ENCODE measurements at regions not wholly inside any gene's neighbourhood (a gene's known extent, or its start where the extent isn't known, plus 50 kb on each side); places are given as distances from the start of the nearest gene placed in this dataset.
"Not testable (repeated sequence)": the region's sequence is repeated elsewhere in the genome, so short reads cannot be mapped to it uniquely, and the experiment has no call there.

DNA sequence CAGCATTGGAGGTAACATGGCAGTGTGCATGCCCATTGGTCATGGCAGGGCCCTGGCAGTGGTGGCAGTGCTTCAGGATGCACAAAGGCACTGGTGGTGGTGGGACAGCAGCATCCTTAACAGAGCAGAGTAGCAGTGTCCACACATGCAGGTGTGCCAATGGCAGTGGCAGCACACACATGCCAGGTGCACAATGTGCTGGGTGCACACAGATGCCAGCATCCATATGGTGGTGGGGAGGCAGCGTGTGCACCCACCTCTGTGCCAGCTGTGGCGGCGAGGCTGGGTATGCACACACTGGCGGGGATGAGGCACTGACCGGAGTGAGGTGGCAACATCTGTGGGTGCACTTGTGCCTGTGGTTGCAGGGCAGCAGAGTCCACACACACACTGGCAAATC, 150.6 kb downstream of the SI start:
- no peak for DNase-seq

DNA sequence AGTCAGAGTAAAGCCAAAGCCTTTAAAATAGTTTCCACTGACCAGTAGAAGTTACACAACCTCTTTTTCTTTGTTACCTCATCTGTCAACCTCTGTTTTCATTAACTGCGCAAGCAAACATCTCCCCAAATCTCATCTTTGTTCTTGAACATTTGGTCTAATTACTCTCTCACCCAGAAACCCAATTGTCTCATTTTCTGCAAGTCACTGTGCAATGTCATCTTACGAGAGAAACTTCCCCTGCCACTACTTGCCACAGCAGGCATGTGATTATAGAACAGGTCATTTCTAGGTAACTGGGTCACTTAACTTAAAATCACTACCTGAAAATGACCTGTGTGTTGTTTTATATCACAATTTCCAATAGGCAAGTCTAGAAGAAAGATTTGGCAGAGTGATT, 159.4 kb downstream of the SI start:
- no peak for DNase-seq

DNA sequence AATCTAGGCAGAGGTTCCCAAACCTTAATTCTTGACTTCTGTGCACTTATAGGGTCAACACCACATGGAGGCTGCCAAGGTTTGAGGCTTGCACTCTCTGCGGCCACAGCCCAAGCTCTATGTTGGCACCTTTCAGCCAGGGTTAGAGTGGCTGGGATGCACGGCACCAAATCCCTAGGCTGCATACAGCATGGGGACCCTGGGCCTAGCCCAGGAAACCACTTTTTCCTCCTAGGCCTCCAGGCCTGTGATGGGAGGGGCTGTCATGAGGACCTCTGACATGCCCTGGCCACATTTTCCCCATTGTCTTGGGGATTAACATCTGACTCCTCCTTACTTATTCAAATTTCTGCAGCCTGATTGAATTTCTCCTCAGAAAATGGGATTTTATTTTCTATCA, 165.4 kb downstream of the SI start:
- no peak for DNase-seq

DNA sequence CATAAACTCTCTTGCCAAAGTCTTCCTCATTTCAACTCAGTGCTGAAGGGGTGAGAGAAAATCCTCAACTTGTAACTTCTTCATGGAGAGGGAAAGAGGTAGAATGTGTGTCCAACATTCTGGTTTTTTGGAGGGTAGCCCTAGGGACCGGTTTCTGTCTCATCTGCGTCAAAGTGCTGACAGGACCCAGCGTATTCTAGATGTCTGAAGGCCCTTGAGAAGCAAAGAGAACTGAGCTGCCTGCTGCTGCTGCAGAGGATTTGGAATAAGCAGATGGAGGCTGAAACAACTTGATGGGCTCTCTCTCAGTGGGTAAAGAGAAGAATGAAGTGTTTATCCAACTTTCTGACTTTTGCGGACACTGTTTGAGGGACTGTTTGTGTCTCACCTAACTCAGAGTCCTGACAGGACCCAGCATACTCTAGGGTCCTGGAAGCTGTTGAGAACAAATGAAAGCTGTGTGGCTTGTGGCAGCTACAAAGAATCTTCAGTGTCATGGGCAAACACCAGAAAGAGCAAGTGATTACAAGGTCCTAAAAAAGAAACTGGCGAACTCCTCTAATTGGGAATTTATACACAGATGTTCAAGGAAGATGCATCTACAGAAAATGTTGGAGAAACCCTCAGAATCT, 174.4 kb downstream of the SI start:
- peak; percentile 53 for DNase-seq

DNA sequence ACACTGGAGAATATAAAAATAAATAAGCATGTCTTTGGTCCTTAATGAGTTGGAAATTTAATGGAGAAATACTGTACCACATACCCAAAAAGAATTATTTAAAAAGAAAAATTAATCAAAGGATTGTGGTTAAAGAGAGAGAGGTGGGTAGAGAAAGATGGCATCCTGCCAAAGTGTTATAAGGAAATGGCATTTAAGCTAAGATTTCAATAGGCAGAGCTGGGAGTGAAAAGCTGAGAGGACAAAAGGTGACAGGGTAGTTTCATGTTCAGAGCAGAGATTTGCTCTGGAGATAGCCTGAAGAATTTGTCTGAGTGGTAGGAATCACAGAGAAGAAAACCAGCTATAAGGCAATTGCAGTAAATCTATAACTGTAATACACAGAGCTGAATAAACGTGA, 181.0 kb downstream of the SI start:
- peak; percentile 69 for DNase-seq

DNA sequence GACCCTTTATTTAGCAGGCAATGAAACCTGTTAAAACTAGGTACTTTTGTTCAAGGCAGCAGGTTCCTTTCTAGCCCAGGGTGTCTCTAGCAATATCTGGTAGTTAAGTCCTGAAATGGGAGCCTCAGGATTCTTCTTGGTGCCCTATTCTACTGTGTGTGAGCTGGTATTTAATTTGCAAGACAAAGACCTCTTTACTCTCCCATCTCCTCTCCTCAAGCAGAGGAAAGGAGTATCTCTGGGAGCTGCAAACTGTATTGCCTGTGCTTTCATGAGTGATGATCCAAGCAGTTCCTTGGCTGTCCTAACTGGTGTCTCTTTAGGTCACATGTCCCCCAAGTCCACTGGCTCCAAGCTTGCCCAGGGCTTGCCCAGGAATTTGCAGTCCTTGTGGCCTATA, 188.2 kb downstream of the SI start:
- DNase-seq, result no peak

DNA sequence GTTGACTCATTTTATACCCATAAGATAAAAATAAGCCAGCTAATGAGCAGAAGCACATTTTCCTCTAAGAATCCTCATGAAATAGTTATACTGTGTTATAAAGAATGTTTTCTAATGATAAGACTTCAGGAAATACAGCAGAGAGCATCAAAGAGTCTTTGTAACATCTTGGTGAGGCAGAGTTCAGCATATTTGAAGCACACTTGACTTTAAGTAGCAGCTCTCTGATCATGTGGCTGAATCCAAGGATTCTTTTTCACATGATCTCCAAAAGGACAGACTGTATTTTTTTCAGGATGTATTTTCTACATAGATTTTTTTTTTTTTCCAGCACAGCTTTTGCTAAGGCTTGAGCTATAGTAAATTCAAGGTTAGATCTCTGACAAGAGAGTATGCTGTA, 195.1 kb downstream of the SI start:
- no peak for DNase-seq

DNA sequence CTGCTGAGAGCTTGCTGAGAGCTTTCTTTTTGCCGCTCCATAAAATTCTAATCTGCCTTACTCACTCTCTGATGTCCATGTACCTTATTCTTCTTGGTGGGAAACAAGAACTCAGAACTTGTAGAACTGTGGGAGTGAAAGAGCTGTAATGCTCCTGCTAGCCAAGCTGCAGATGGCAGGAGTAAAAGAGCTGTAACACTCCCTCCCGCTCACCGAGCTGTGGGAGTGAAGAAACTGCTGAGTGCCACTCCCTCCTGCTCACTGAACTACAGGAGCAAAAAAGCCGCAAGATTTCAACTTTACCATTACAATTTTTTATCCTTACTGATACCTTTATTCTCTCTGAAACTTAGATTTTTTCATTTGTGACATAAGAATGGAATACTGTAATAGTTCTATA, 199.1 kb downstream of the SI start:
- no peak for DNase-seq

DNA sequence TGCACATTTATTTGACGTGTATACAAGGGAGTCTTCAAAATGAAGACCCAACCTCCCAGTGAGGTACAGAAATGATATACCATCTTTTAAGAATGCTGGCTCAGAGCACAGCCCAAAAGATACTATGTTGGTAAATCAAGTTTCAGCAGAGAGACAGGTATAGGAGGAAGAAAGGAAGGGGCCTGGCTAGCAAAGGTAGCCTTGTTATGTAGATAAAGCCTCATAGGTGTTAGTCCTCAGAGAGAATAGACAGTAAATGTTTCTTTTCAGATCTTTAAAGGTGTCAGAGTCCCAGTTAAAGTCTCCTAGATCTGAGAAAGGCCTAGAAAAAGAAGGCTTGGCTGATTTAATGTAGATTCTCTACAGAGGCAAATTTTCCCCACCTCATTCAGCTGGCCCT, 213.8 kb downstream of the SI start:
- no peak for DNase-seq

DNA sequence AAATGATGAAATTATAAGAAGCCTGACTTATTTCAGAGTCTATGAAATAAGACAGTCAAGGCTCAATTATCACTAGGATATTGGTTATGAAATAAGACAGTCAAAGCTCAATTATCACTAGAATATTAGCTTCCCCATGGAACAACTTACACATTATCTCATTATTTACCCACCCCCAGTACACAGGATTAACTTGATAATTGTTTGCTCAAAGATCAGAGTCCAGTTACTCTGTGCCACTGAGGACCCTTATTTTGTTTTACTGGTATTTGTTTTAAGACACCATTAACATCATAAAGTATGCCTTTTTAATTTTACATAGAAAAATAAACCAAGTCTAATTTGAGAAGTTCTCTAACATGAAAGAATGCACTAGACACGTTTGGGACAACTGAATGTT, 225.4 kb downstream of the SI start:
- no peak for DNase-seq

DNA sequence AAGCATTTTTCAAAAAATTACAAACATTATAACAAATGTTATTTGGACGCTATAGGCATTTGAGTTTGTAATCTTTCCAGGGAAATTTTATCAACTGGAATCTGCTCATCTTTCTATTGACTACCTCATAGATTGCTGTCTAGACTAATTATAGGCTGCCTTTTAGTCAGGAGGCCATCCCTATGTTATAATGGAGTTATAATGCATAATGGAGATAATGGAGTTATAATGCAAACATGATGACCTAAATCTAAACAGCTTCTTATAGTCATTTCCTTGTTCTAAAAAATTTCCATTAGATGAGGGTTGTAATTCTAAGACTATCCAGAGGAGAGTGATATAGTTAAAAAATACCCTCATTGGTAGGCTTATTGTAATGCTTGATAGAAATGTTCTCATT, 226.4 kb downstream of the SI start:
- DNase-seq, result no peak

DNA sequence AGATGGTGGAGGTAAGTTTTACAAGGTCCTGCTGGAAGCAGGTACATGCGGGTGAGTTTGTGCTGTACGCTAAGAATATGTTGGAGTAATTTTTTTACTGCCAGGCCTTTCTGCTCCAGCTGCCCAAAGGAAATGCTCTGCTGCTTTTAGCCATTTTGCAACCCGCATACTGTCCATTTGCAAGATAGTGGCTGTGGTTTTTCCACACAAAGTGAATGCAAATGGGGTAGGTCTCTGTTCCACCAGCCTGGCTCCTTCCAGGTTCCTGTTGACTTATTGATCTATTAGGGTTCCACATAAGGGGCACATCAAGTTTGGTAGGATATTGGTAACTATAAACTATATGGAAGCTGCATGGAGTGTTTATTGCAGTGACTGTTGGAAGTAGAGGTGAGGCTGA, 227.1 kb downstream of the SI start:
- no peak for DNase-seq

DNA sequence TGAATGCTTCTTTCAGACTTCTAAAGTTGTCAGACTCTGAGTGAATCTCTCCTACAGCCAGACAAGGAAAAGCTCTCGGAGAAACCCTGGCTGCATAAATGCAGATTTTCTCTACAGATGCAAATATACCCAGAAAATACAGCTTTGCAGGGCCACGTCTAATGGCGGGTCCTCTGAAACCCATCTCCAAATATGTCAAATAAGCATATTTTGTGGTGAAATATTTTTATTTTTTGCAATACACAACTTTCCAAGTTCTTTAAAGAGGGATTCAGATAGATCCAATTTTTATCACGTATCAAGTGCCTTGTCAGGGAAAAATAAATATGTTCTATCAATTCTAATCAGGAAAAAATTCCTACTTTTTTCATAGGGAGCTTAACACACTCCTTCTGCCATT, 229.4 kb downstream of the SI start:
- DNase-seq, result no peak

DNA sequence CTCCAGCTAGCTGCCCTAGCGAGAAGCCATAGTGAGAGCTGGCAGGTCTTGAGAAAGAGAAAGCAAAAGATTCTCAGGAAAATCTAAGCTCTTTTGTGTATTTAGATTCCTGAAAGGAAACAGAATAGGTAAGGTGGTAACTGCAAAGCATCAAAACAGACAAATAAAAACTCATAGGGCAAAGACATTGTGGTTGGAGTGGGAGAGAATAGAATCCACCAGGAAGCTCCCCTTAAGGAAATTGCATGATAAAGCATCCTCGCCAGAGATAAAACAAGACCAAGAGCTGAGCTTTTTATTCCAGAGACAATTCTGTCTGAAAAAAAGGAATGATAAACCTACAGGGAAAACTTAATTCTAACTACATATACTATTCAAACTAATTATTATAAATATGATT, 232.6 kb downstream of the SI start:
- DNase-seq, result no peak

DNA sequence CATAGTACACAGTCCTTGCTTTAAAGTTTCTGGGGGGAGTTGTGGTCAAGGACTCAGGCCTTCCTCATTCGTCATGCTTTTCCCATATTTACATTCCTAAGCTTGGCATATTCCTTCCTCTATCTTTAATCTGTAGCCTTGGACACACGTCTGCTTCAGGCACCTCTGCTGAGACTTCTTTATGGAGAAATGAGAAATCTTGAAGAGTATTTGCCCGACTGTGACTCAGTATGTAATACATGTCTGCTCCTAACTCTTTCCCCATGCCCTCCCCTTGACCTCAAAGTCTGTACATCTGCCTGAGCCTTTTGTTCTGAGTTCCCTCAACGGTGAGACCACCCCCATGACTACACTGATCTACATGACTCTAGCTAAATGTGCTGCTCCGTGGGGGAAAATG, 246.1 kb downstream of the SI start:
- no peak for DNase-seq

DNA sequence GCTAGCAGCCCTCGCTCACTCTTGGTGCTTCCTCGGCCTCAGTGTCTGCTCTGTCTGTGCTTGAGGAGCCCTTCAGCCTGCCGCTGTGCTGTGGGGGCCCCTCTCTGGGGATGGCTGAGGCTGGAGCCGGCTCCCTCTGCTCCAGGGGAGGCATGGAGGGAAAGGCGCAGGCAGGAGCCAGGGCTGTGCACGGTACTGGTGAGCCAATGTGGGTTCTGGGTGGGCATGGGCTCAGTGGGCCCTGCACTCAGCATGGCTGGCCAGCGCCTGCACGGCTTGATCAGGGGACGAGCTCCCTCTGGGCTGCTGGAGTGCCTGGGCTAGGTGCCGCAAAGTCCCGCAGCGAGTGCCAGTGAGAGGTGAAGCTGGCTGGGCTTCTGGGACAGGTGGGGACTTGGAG, 260.0 kb downstream of the SI start:
- DNase-seq, result no peak

DNA sequence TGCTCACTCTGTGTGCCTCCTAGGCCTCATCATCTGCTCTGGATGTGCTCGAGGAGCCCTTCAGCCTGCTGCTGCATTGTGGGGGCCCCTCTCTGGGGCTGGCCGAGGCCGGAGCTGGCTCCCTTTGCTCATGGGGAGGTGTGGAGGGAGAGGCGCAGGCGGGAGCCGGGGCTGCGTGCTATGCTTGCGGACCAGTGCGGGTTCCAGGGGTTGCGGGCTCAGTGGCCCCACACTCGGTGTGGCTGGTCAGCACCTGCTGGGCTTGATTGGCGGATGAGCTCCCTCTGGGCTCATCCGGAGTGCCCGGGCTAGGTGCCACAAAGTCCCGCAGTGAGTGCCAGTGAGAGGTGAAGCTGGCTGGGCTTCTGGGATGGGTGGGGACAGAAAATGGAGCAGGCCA, 264.2 kb downstream of the SI start:
- DNase-seq, result no peak

DNA sequence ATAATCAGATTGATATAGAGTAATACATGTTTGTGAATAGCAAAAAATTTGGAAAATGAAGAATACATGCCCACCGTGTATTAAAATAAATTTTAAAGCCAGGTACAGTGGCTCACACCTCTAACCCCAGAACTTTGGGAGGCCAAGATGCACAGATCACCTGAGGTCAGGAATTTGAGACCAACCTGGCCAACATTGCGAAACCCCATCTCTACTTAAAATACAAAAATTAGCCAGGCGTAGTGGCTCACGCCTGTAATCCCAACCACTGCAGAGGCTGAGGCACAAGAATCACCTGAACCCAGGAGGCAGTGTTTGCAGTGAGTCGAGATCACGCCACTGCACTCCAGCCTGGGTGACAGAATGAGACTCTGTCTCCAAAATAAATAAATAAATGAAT, 266.3 kb downstream of the SI start:
- no peak for DNase-seq

DNA sequence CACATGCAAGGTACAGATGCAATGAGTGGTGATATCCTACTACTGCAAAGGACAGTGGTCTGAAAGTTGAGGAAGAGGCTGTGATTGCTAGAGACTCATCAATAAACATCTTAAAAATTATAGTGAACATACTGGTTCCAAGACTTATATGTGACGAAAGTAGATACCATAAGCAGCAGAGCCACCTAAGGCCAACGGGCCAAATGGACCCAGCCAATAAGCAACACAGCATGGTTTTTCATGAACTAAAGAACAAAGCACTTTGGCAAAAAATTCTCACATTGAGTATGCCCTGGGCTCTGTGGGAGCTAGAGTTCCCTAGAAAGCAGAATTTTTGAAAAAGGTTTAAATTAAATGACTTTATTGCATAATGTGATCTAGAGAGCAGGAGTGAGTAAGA, 272.1 kb downstream of the SI start:
- no peak for DNase-seq

DNA sequence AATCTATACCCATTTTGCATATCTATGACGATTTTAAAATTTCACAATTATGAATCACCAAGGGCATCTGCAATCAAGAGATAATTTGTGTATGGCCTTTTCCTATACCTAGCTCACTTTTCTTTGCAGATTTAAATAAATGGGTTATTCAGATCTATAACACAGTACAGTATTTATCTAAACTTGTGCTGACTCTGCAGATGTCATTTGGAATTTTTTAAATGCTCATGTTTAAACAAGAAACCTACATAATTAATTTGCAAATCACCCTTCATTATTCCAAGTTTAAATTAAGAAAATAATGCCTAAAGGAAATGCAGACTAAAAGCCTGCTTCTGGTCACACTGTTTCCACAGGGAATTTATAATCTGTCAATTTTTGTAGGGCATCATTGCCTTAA, 284.2 kb downstream of the SI start:
- DNase-seq, result no peak

DNA sequence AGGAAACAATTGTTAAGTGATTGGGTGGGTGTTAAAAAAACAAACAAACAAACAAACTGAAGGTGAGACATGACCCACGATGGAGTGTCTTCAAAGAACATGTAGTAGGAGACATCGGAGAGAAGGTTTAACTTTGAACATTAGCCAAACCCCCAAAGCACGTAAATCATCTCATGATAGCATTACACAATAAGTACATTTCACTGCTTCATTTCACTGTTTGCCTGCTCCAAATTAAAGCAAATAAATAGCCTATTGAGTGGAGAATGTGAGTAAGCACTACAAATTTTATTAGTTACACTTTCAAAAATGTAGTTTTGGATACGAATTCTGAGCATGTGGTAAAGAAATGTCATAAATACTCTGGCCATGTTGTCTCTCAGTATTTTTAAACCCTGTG, 287.0 kb downstream of the SI start:
- peak; percentile 49 for DNase-seq

DNA sequence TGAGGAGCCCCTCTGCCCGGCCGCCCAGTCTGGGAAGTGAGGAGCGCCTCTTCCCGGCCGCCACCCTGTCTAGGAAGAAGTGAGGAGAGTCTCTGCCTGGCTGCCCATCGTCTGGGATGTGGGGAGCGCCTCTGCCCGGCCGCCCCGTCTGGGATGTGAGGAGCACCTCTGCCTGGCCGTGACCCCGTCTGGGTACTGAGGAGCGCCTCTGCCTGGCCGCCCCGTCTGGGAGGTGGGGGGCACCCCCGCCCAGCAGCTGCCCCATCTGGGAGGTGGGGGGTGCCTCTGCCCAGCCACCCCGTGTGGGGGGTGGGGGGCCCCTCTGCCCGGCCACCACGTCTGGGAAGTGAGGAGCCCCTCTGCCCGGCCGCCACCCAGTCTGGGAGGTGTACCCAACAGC, 293.9 kb downstream of the SI start:
- not testable (repeated sequence) for DNase-seq

DNA sequence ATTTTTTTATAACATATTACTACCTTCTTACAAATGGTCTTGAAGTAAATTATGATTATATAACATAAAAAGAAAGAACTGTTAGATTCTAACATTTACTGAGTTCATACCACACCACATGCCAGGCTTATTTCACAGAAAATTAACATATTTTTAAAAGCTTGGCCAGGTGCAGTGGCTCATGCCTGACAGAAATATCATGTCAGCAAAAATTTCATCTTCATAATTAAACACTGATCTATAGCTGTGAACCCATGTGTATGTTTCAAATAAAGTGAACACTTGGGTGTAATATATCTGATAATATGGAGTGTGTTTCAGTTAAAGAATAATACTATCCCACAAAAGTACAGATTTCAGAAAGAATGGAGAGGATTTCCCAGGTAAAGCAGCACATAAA, 296.5 kb downstream of the SI start:
- DNase-seq, result no peak

DNA sequence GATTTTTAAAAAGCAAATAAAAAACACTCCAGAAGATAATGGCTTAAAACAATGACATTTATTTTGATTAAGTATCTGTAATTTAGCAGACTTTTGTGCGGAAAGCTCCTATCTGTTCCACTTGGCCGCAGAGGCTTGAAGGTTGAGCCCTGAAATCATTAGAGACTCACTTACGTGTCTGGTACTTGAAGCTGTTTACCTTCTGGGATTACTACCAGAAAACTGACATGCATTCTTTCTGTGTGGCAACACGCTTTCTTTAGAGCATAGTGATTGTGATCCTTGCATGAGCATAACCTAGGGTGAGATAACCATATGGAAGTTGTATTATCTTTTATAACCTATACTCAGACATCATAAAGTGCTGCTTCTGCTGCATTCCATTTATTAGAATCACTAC, 298.5 kb downstream of the SI start:
- peak; percentile 76 for DNase-seq

DNA sequence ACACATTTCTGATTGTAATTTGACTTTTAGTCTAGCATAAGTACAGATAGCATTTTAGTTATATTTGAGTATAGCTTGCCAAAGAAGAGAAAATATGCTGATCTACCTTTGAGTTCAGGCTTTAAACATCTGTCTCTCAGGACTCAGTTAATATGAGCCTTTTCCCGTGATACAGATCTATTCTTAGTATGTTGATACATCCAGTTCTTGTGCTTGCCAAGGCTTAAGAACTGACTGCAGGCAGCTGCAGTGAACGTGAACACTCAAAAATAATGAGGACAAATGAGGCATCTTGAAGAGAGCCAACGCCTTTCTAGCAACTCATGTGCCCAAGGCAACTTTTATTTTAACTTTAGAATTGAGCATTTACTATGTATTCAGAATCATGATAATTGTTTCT, 325.5 kb downstream of the SI start:
- DNase-seq, result no peak

DNA sequence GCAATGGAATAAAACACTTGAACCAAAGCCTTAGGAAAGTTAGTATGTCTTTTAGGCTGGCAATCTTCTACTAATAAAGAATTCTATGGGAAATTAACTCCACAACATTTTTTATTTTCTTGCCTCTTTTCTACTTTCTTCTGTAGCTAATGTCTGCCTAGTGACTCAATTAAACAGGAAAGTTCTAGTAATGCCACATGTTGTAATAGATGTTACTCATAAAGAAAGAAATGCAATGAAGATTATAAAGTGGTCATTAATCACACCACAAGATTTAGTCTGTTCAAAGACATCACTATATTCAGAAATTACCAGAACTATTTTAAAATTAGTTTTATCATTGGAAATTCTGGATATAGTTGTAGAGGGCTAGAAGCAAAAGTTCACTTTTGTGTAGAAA, 329.7 kb downstream of the SI start:
- no peak for DNase-seq

Data from NCI-H2029 treated with DMSO at 0.1 percent for 48 hours (cell line).